PC-3 (cell line): ENCODE measurements at regions not wholly inside any gene's neighbourhood (a gene's known extent, or its start where the extent isn't known, plus 50 kb on each side); places are given as distances from the start of the nearest gene placed in this dataset.

ENCODE experiments used
- CTCF ChIP-seq: fragments of 300-600 bp; sonication (generic); conservative IDR thresholded peaks from 2 replicates; pipeline ENCODE4 v1.5.1; 2017; ENCODE audit warnings: antibody characterized with exemption, low read depth, mild to moderate bottlenecking, low read length
- EZH2 ChIP-seq: fragments of 300-600 bp; sonication (generic); IDR thresholded peaks from one replicate; pipeline ENCODE4 v1.6.1; 2017; ENCODE audit warnings: antibody characterized with exemption, mild to moderate bottlenecking, low read length; ENCODE audit not compliant: unreplicated experiment
- EZH2phosphoT487 ChIP-seq: fragments of 300-600 bp; sonication (generic); IDR thresholded peaks from 2 replicates; pipeline ENCODE4 v1.6.1; 2018; ENCODE audit warnings: mild to moderate bottlenecking, antibody characterized with exemption, low read length, borderline replicate concordance

- TF ChIP-seq CTCF = no peak
- TF ChIP-seq EZH2 = no peak
- no peak for TF ChIP-seq EZH2phosphoT487
Measured at GRCh38 chr1:22344329-22344630, 107.4 kb upstream of the ZBTB40 start.
